SU-DHL-6 (cell line): ENCODE measurements at regions not wholly inside any gene's neighbourhood (a gene's known extent, or its start where the extent isn't known, plus 50 kb on each side); places are given as distances from the start of the nearest gene placed in this dataset.

ENCODE experiments used
- H2AFZ ChIP-seq: fragments of 200-600 bp; sonication (generic); 2 replicates; pipeline ENCODE4 v1.6.1; 2014; ENCODE audit warnings: low read depth, mild to moderate bottlenecking, moderate library complexity, mixed read lengths, antibody characterized with exemption, low read length; ENCODE audit not compliant: severe bottlenecking
- H3F3A ChIP-seq: fragments of 200-600 bp; shearing (Covaris generic); 2 replicates; pipeline ENCODE4 v1.6.0; 2016; ENCODE audit warnings: antibody characterized with exemption, mild to moderate bottlenecking; ENCODE audit not compliant: insufficient read depth
- H3K27ac ChIP-seq: fragments of 200-600 bp; sonication (generic); 2 replicates; pipeline ENCODE4 v1.5.1; 2016; ENCODE audit warnings: low read depth, mild to moderate bottlenecking, low read length, moderate library complexity, mixed read lengths
- H3K27me3 ChIP-seq: fragments of 200-600 bp; sonication (generic), shearing (Covaris generic); 2 replicates; pipeline ENCODE4 v1.6.0; 2014; ENCODE audit warnings: mild to moderate bottlenecking, low read length
- H3K36me3 ChIP-seq: fragments of 200-600 bp; sonication (generic); 2 replicates; pipeline ENCODE4 v1.6.1; 2014; ENCODE audit warnings: mild to moderate bottlenecking, low read length, mixed read lengths
- H3K4me2 ChIP-seq: fragments of 300-600, 200-600 bp; shearing (Covaris generic), sonication (generic); 2 replicates; pipeline ENCODE4 v1.6.0; 2014; ENCODE audit warnings: low read length, low read depth, mild to moderate bottlenecking; ENCODE audit not compliant: poor library complexity, severe bottlenecking
- H3K4me3 ChIP-seq: fragments of 200-600 bp; sonication (generic); 2 replicates; pipeline ENCODE4 v1.5.1; 2014; ENCODE audit warnings: antibody characterized with exemption, low read length, mild to moderate bottlenecking, mixed read lengths; ENCODE audit not compliant: insufficient read depth, poor library complexity, severe bottlenecking
- H3K79me2 ChIP-seq: fragments of 200-600 bp; sonication (generic); 2 replicates; pipeline ENCODE4 v1.6.1; 2014; ENCODE audit warnings: mild to moderate bottlenecking, low read length, moderate library complexity; ENCODE audit not compliant: insufficient read depth
- H3K9ac ChIP-seq: fragments of 200-600 bp; sonication (generic); 2 replicates; pipeline ENCODE4 v1.7.0; 2014; ENCODE audit warnings: mild to moderate bottlenecking, low read length
- H3K9me2 ChIP-seq: fragments of 200-600 bp; sonication (generic); replicated peaks from 2 replicates; pipeline ENCODE4 v1.6.1; 2014; ENCODE audit warnings: low read length; ENCODE audit not compliant: insufficient read depth
- H3K9me3 ChIP-seq: fragments of 200-600 bp; sonication (generic); 2 replicates; pipeline ENCODE4 v1.6.1; 2014; ENCODE audit warnings: low read length, mixed read lengths; ENCODE audit not compliant: insufficient read depth
- H4K20me1 ChIP-seq: fragments of 200-600 bp; sonication (generic); 2 replicates; pipeline ENCODE4 v1.6.1; 2014; ENCODE audit warnings: low read depth, mild to moderate bottlenecking, antibody characterized with exemption, low read length, moderate library complexity, mixed read lengths
- CTCF ChIP-seq: fragments of 200-600 bp; sonication (generic); IDR thresholded peaks from one replicate; pipeline ENCODE4 v1.5.1; 2017; ENCODE audit warnings: antibody characterized with exemption, mild to moderate bottlenecking, low read length, moderate library complexity; ENCODE audit not compliant: insufficient read depth, poor library complexity, severe bottlenecking
- EZH2phosphoT487 ChIP-seq: fragments of 200-600 bp; sonication (generic), shearing (Covaris generic); conservative IDR thresholded peaks from 2 replicates; pipeline ENCODE4 v1.6.1; 2018; ENCODE audit warnings: mild to moderate bottlenecking, antibody characterized with exemption, low read length, moderate library complexity, mixed read lengths

- H3K9me3 ChIP-seq = no peaks in the 10 kb centered on the region
- no peak overlapping the region for H3K9ac ChIP-seq
- H3K36me3 ChIP-seq = no peaks in the 10 kb centered on the region
- no peak overlapping the region for H3K27ac ChIP-seq
- TF ChIP-seq CTCF = no peak
- H4K20me1 ChIP-seq = no peaks in the 10 kb centered on the region
- no peak overlapping the region for H2AFZ ChIP-seq
- H3F3A ChIP-seq = no peaks in the 10 kb centered on the region
- H3K27me3 ChIP-seq = no peaks in the 10 kb centered on the region
- no peaks in the 10 kb centered on the region for H3K9me2 ChIP-seq
- H3K79me2 ChIP-seq = no peaks in the 10 kb centered on the region
- no peak overlapping the region for H3K4me2 ChIP-seq
- no peak overlapping the region for H3K4me3 ChIP-seq
These were observed 304.8 kb upstream of the TSHZ2 start for GRCh38 chr20:52667358-52667757.

- H3K27me3 ChIP-seq = no peaks in the 10 kb centered on the region
- no peak overlapping the region for H3K4me2 ChIP-seq
- H3K4me3 ChIP-seq = no peak overlapping the region
- H3K9ac ChIP-seq = no peak overlapping the region
- no peaks in the 10 kb centered on the region for H3K36me3 ChIP-seq
- no peaks in the 10 kb centered on the region for H3F3A ChIP-seq
- no peak overlapping the region for H3K27ac ChIP-seq
- no peaks in the 10 kb centered on the region for H4K20me1 ChIP-seq
- H3K9me2 ChIP-seq = no peaks in the 10 kb centered on the region
- TF ChIP-seq CTCF (no peak), EZH2phosphoT487 (no peak)
- no peaks in the 10 kb centered on the region for H3K9me3 ChIP-seq
- H3K79me2 ChIP-seq = no peaks in the 10 kb centered on the region
- H2AFZ ChIP-seq = no peak overlapping the region
These were observed 306.7 kb upstream of the TSHZ2 start for GRCh38 chr20:52665441-52665840.

GRCh38 chr20:52655395-52655794 is 316.8 kb upstream of the TSHZ2 start:
- no peaks in the 10 kb centered on the region for H4K20me1 ChIP-seq
- TF ChIP-seq CTCF (no peak), EZH2phosphoT487 (no peak)
- H3K4me2 ChIP-seq = no peak overlapping the region
- no peak overlapping the region for H3K27ac ChIP-seq
- no peaks in the 10 kb centered on the region for H3K36me3 ChIP-seq
- H3K9ac ChIP-seq = no peak overlapping the region
- no peak overlapping the region for H2AFZ ChIP-seq
- no peaks in the 10 kb centered on the region for H3F3A ChIP-seq
- H3K9me2 ChIP-seq = no peaks in the 10 kb centered on the region; the same call in 1 of the 2 replicates
- H3K27me3 ChIP-seq = 0 out of 2 replicates have a peak, but pooled peaks cover 2% of the 10 kb centered on the region
- H3K4me3 ChIP-seq = no peak overlapping the region
- H3K9me3 ChIP-seq = no peaks in the 10 kb centered on the region
- no peaks in the 10 kb centered on the region for H3K79me2 ChIP-seq

- 0 out of 2 replicates have a peak, but pooled peaks cover under 1% of the 10 kb centered on the region for H3K27me3 ChIP-seq
- no peaks in the 10 kb centered on the region for H3K36me3 ChIP-seq
- H4K20me1 ChIP-seq = no peaks in the 10 kb centered on the region
- H3F3A ChIP-seq = no peaks in the 10 kb centered on the region
- no peak overlapping the region for H3K9ac ChIP-seq
- no peak for TF ChIP-seq CTCF
- no peak for TF ChIP-seq EZH2phosphoT487
- no peak overlapping the region for H3K27ac ChIP-seq
- no peak overlapping the region for H3K4me2 ChIP-seq
- no peaks in the 10 kb centered on the region for H3K79me2 ChIP-seq
- H3K9me3 ChIP-seq = no peaks in the 10 kb centered on the region
- H3K4me3 ChIP-seq = no peak overlapping the region
- no peaks in the 10 kb centered on the region; the same call in 1 of the 2 replicates for H3K9me2 ChIP-seq
- no peak overlapping the region for H2AFZ ChIP-seq
These were observed 317.6 kb upstream of the TSHZ2 start for GRCh38 chr20:52654567-52654966.
